IMR-90 (cell line): ENCODE measurements at regions not wholly inside any gene's neighbourhood (a gene's known extent, or its start where the extent isn't known, plus 50 kb on each side); places are given as distances from the start of the nearest gene placed in this dataset.

Experiments
- ATAC-seq: fragments of 200-7000 bp; cut with Tn5 transposase; 2 replicates; pipeline ENCODE4 v1.9.1; 2020; ENCODE audit warnings: low read depth, mild to moderate bottlenecking, moderate library complexity
- BruUV-seq: library from RNA; stranded (reverse); fragments of 400-500 nt; replicated peaks from 2 replicates; lab custom pipeline; 2021; lab: Mats Ljungman, UMichigan
- CTCF ChIA-PET: fragments of 300-600 bp; formaldehyde crosslinking; extraction: SDS; loops from one replicate; lab custom pipeline; 2021; ENCODE audit warnings: antibody characterized with exemption; lab: Yijun Ruan, JAX
- POLR2A ChIA-PET: fragments of 300-600 bp; sonication (Branson Sonifier 250); formaldehyde crosslinking; loops from one replicate; lab custom pipeline; 2022; ENCODE audit warnings: antibody characterized with exemption; ENCODE audit not compliant: unreplicated experiment; lab: Charles Lee
- DNase-seq: peaks from one replicate; pipeline ENCODE4 v3.0.0; 2013
- H2AFZ ChIP-seq: replicated peaks from 2 replicates; pipeline ENCODE3; 2013; ENCODE audit warnings: low read length, mild to moderate bottlenecking; ENCODE audit not compliant: poor library complexity
- H2AK5ac ChIP-seq: 2 replicates; pipeline ENCODE4 v1.6.1; 2013; ENCODE audit warnings: low read depth, low read length, inconsistent platforms
- H2AK9ac ChIP-seq: replicated peaks from 2 replicates; pipeline ENCODE3; 2013; ENCODE audit warnings: mild to moderate bottlenecking, low read depth, low read length, moderate library complexity; ENCODE audit not compliant: poor library complexity
- H2BK120ac ChIP-seq: 2 replicates; pipeline ENCODE4 v1.6.1; 2013; ENCODE audit warnings: low read depth, low read length, inconsistent platforms
- H2BK15ac ChIP-seq: 3 replicates; pipeline ENCODE4 v1.6.1; 2013; ENCODE audit warnings: low read depth, low read length, inconsistent platforms
- H2BK20ac ChIP-seq: 2 replicates; pipeline ENCODE4 v1.6.1; 2013; ENCODE audit warnings: low read depth, mild to moderate bottlenecking, inconsistent platforms, low read length, moderate library complexity
- H2BK5ac ChIP-seq: 2 replicates; pipeline ENCODE4 v1.6.1; 2013; ENCODE audit warnings: mild to moderate bottlenecking, low read depth, low read length, inconsistent platforms; ENCODE audit not compliant: poor library complexity, severe bottlenecking
- H3K14ac ChIP-seq: replicated peaks from 2 replicates; pipeline ENCODE4 v1.6.1; 2013; ENCODE audit warnings: low read depth, low read length, inconsistent platforms
- H3K18ac ChIP-seq: 2 replicates; pipeline ENCODE4 v1.6.1; 2013; ENCODE audit warnings: low read depth, low read length, control low read depth
- H3K23ac ChIP-seq: 2 replicates; pipeline ENCODE4 v1.6.1; 2013; ENCODE audit warnings: low read depth, low read length, inconsistent platforms
- H3K27ac ChIP-seq: 2 replicates; pipeline ENCODE4 v1.5.1; 2013; ENCODE audit warnings: mild to moderate bottlenecking, control low read depth, low read length; ENCODE audit not compliant: insufficient read depth
- H3K27me3 ChIP-seq: 2 replicates; pipeline ENCODE4 v1.6.1; 2013; ENCODE audit warnings: low read length; ENCODE audit not compliant: control insufficient read depth, insufficient read depth
- H3K36me3 ChIP-seq: 2 replicates; pipeline ENCODE4 v1.6.1; 2013; ENCODE audit warnings: low read length, mixed read lengths; ENCODE audit not compliant: control insufficient read depth, insufficient read depth
- H3K4ac ChIP-seq: 2 replicates; pipeline ENCODE4 v1.6.1; 2013; ENCODE audit warnings: low read depth, low read length, inconsistent platforms
- H3K4me1 ChIP-seq: 2 replicates; pipeline ENCODE4 v1.6.1; 2013; ENCODE audit warnings: low read length, mixed read lengths; ENCODE audit not compliant: control insufficient read depth, insufficient read depth
- H3K4me2 ChIP-seq: 2 replicates; pipeline ENCODE4 v1.6.1; 2013; ENCODE audit warnings: low read depth, mild to moderate bottlenecking, control low read depth, low read length, moderate library complexity
- H3K4me3 ChIP-seq: 2 replicates; pipeline ENCODE4 v1.5.1; 2013; ENCODE audit warnings: low read depth, mild to moderate bottlenecking, control low read depth, low read length, moderate library complexity; ENCODE audit not compliant: insufficient read depth
- H3K56ac ChIP-seq: 2 replicates; pipeline ENCODE4 v1.6.1; 2013; ENCODE audit warnings: low read length, inconsistent platforms; ENCODE audit not compliant: insufficient read depth; ENCODE audit errors: extremely low read depth
- H3K79me1 ChIP-seq, 2 experiments: 2 replicates each; pipeline ENCODE4 v1.6.1; 2013; ENCODE audit warnings: low read length in 2 of 2, inconsistent platforms in 1 of 2, low read depth in 1 of 2
- H3K9ac ChIP-seq: 2 replicates; pipeline ENCODE4 v1.6.1; 2013; ENCODE audit warnings: low read depth, low read length, control low read depth
- H3K9me1 ChIP-seq: 2 replicates; pipeline ENCODE4 v1.6.1; 2013; ENCODE audit warnings: low read length, inconsistent platforms; ENCODE audit not compliant: insufficient read depth
- H3K9me3 ChIP-seq: 2 replicates; pipeline ENCODE4 v1.6.1; 2013; ENCODE audit warnings: low read length; ENCODE audit not compliant: control insufficient read depth, insufficient read depth
- H4K20me1 ChIP-seq: 2 replicates; pipeline ENCODE4 v1.6.1; 2013; ENCODE audit warnings: low read length, inconsistent platforms; ENCODE audit not compliant: insufficient read depth
- H4K5ac ChIP-seq: 2 replicates; pipeline ENCODE4 v1.6.1; 2013; ENCODE audit warnings: mild to moderate bottlenecking, low read depth, low read length, control low read depth
- H4K8ac ChIP-seq, 2 experiments: 2 replicates each; pipeline ENCODE4 v1.6.1; 2013; ENCODE audit warnings: low read depth in 2 of 2, low read length in 2 of 2, control low read depth in 1 of 2, inconsistent platforms in 1 of 2
- H4K91ac ChIP-seq: 2 replicates; pipeline ENCODE4 v1.6.1; 2013; ENCODE audit warnings: low read depth, low read length, inconsistent platforms; ENCODE audit not compliant: insufficient read depth
- RFX5 ChIP-seq: IDR thresholded peaks from 2 replicates; pipeline ENCODE4 v1.8.0; 2012; ENCODE audit warnings: low read depth, mild to moderate bottlenecking, low read length, moderate library complexity
- WGBS, 2 experiments: methylation state at CpG; one replicate each; pipeline versions ENCODE4 v1.1.5 to v1.1.7; 2013; ENCODE audit warnings: missing lambda C conversion rate in 2 of 2; ENCODE audit not compliant: insufficient read length in 1 of 2; ENCODE audit errors: extremely low coverage in 2 of 2; 5-methylcytosine and 5-hydroxymethylcytosine counted together
- dilution Hi-C: fragments of 300-500 bp; cut with HindIII; formaldehyde crosslinking; loops from one replicate; pipeline ENCODE4 v1.14.3; 2018; ENCODE audit warnings: low sequenced_read_pairs; ENCODE audit not compliant: unreplicated experiment
- in situ Hi-C: fragments of 300-500 bp; cut with MboI; formaldehyde crosslinking; loops from 3 replicates; pipeline ENCODE4 v1.14.3; 2019; ENCODE audit warnings: low sequenced_read_pairs, inconsistent platforms, mixed read lengths
- intact Hi-C: fragments of 100-400 bp; cut with micrococcal nuclease; formaldehyde crosslinking; loops from 2 replicates; pipeline ENCODE4 v1.10.0; 2022

GRCh38 chr1:60747353-60747752, 335.0 kb upstream of the NFIA start:
- H3K9me1 ChIP-seq: no peaks in the 10 kb centered on the region
- intact Hi-C loops (no loop called here), dilution Hi-C loops (no loop called here), in situ Hi-C loops (no loop called here)
- no peak overlapping the region for H3K4me2 ChIP-seq
- ChIA-PET CTCF (no interaction called here), POLR2A (no interaction called here)
- H2AK9ac ChIP-seq: no peak overlapping the region
- no peak overlapping the region for H4K5ac ChIP-seq
- no peak overlapping the region for H2BK15ac ChIP-seq
- H2BK20ac ChIP-seq: no peak overlapping the region
- H3K18ac ChIP-seq: no peak overlapping the region
- H3K36me3 ChIP-seq: no peaks in the 10 kb centered on the region
- no peak overlapping the region for H3K27ac ChIP-seq
- H3K9ac ChIP-seq: no peak overlapping the region
- H2BK5ac ChIP-seq: no peak overlapping the region
- peaks cover 9% of the 10 kb centered on the region for H3K9me3 ChIP-seq
- TF ChIP-seq RFX5: no peak
- H2BK120ac ChIP-seq: no peak overlapping the region
- no peak overlapping the region for H4K91ac ChIP-seq
- no peak overlapping the region for H3K23ac ChIP-seq
- no peaks in the 10 kb centered on the region for H4K20me1 ChIP-seq
- ATAC-seq (no peak), DNase-seq (no peak)
- no peak overlapping the region for H3K56ac ChIP-seq
- 50% methylated on average over 2 of the region's 5 CpGs; no CpG with 5 or more reads in 1 of the 2 experiments for WGBS, 2 experiments
- H3K79me1 ChIP-seq: no peaks in the 10 kb centered on the region
- H3K4ac ChIP-seq: no peak overlapping the region
- no peaks in the 10 kb centered on the region for H3K27me3 ChIP-seq
- H3K4me1 ChIP-seq: no peaks in the 10 kb centered on the region
- H2AK5ac ChIP-seq: no peak overlapping the region
- no peak overlapping the region for H2AFZ ChIP-seq
- no peak overlapping the region for H4K8ac ChIP-seq
- no peak overlapping the region for H3K14ac ChIP-seq
- BruUV-seq: no TSS peak
- no peak overlapping the region for H3K4me3 ChIP-seq
